GM12892 (cell line): ENCODE measurements at regions not wholly inside any gene's neighbourhood (a gene's known extent, or its start where the extent isn't known, plus 50 kb on each side); places are given as distances from the start of the nearest gene placed in this dataset.

Experiments
- POLR2A ChIP-seq: IDR thresholded peaks from 2 replicates; pipeline ENCODE4 v1.6.1; 2011; ENCODE audit warnings: low read depth, low read length, control low read depth
- POLR2AphosphoS5 ChIP-seq: IDR thresholded peaks from 2 replicates; pipeline ENCODE4 v1.6.1; 2011; ENCODE audit warnings: low read depth, low read length, control low read depth

DNA sequence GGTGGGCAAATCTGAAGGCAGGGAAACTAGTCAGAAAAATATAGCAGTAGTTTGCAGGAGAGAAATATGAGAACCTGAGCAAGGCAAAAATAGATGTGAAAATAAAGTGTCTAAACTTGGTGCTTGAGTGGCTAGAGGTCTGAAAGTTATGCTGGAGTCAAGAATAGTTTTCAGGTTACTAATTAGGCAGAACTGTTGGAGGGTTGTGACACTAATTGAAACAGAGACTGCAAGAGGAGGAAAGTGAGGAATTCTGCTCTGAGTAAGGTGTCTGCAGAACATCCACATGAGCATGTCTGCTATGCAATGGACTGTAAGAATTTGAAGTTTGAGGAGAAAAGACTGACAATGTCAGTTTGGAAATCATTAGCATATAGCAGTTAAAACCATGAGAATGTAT, 444.0 kb upstream of the LRRTM1 start:
- TF ChIP-seq POLR2AphosphoS5 (no peak), POLR2A (no peak)
